ENCODE measurements at regions not wholly inside any gene's neighbourhood (a gene's known extent, or its start where the extent isn't known, plus 50 kb on each side); places are given as distances from the start of the nearest gene placed in this dataset.
"Not testable (repeated sequence)": the region's sequence is repeated elsewhere in the genome, so short reads cannot be mapped to it uniquely, and the experiment has no call there.

GRCh38 chrX:121457096-121457495 lies 409.7 kb downstream of the GLUD2 start:
- no peak for DNase-seq

DNA sequence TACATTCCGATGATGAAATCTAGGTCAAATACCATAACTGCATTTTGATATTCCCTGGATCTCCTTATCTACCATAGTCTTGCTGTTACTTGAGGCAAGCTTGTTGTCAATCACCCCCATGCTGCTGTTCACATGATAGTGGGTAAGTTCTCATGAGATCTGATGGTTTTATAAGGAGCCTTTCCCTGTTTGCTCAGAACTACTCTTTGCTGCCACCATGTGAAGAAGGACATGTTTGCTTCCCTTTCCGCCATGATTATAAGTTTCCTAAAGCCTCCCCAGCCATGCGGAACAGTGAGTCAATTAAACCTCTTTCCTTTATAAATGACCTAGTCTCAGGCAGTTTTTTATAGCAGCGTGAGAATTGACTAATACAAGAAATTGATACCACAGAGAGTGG lies 432.0 kb downstream of the GLUD2 start:
- DNase-seq, result no peak

DNA sequence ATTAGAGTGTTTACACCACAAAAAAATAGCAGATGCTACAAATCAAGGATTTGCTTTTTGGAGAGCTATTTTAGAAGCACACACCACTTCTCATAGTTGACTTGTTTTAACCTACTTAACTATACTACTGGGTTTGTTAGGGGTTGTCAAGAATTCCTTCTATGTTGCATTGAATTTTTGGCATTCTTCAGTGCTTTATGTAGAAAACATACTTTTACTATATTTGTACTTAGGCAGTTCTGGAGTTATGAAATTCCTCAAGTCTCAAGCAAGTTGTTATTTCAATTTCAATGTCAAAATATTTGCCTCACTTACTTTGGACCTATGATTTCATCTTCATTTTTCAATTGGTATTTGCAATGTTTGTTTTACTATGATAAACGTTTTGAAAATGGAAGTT lies 449.6 kb downstream of the GLUD2 start:
- no peak for DNase-seq

- DNase-seq, result no peak
Measured at GRCh38 chrX:121504153-121504552, 456.7 kb downstream of the GLUD2 start.

GRCh38 chrX:121546317-121546716 lies 498.9 kb downstream of the GLUD2 start:
- no peak for DNase-seq

DNA sequence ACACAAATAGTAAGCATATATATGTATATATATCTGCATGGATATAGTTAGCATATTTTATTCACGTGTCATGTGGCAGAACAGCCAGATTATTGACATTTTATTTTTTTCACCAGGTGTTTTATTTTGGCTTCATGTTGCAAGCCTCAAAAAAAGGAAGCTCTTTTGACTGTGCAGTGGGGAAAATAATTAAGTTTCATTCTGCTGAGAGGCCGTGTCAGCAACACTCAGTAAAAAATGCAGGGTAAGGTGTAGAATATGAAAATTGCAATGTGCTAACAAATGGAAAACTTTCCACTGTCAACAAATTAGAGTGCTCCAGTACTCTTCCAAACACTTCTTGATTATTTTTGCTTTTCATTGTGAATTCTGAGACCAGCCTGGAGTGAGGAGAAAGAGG lies 511.5 kb downstream of the GLUD2 start:
- no peak for DNase-seq

GRCh38 chrX:121562616-121563015 lies 515.2 kb downstream of the GLUD2 start:
- DNase-seq, result no peak

- DNase-seq, result no peak
Measured at GRCh38 chrX:121569609-121570008, 522.2 kb downstream of the GLUD2 start.

- DNase-seq, result no peak
Measured at GRCh38 chrX:121570072-121570841, 522.8 kb downstream of the GLUD2 start.

GRCh38 chrX:121571333-121571732 lies 523.9 kb downstream of the GLUD2 start:
- DNase-seq, result no peak

DNA sequence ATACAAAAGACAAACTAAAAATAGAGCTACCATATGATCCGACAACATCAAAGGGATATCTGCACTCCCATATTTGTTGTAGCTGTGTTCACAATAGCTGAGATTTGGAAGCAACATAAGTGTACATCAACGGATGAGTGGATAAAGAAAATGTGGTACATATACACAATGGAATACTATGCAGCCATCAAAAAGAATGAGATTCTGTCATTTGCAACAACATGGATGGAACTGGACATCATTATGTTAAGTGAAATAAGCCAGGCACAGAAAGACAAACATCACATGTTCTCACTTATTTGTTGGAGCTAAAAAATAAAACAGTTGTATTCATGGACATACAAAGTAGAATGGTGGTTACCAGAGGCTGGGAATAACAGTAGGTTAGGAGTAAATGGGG lies 527.0 kb downstream of the GLUD2 start:
- not testable (repeated sequence) for DNase-seq

DNA sequence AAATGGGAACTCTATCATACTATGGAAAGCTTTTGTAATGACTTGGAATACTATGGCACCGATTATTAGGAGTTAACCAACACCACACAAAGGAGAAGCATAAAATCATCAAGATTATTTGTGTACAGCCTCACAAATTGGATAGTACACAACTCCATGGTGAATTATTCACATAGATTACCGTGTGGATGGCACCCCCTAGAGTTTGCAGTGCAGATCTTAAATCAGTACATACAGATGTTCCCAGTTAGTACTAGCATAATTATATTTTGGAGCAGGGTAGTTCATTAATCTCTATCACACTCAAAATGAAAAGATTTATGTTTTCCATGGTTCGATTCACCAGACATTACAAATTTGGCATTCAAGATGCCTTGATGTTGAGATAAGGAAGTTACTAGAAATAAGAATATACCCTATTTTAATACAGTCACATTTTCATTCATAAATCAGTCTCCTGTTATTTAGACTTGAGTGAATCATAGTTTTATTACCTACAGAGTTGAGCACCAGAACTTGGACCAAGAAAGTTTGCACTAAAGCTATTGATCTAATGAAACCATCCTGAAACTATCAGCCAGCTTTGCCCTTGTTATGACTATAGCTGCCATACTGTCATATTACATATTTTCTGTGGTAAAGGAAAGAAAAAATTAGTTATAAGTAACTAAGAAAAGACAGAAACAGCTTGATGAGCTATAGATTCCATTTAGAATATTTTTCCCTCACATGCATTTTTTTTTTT lies 531.8 kb downstream of the GLUD2 start:
- no peak for DNase-seq

GRCh38 chrX:121581885-121582284 lies 534.5 kb downstream of the GLUD2 start:
- DNase-seq, result no peak

DNA sequence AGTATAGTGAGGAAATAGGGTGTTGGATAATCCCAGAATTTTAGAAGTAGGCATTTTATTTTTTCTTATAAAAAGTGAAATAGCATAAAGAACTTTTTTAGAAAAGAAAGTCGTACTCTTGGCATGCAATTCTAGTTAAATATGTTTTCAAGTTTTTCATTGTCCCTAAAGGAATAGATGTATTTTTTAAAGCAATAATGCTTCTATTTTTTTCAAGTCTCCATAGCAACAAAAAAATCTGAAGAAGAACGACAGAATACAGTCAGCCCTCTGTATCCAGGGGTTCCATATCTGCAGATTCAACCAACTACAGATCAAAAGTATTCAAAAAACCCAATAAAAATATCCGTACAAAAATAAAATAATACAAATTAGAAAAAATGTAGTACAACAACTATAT lies 538.2 kb downstream of the GLUD2 start:
- no peak for DNase-seq

DNA sequence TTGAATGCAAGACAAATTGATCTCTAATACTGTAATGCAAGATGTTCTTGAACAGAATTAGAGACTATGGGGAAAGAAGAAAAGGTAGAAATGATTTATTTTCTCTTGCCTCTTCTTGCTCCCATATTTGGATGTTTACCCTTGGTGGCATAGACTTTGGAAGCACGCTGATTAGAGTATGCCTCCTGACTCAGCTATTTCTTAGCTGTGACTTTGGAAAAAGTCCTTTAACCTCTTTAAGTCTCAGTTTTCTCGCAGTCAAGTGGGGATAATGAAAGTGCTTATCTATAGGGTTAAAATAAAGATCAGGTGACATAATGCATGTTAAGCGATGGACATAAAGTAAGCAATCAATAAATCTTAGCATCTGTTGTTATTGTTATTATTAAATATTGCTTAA lies 545.5 kb downstream of the GLUD2 start:
- no peak for DNase-seq

DNA sequence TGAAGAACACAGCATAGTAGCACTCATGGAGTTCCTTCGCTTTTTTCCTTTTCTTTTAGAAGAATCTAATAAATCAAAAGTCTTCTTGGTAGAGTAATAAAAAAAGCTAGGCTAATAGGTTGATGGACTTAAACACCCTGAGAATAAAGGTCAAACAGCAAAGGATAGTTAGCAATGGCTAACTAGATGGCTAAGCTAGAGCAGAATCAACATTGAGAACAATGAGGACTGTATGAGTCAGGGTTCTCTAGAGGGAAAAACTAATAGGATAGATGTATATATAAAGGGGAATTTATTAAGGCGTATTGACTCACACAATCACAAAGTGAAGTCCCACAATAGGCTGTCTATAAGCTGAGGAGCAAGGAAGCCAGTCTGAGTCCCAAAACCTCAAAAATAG lies 550.9 kb downstream of the GLUD2 start:
- no peak for DNase-seq

DNA sequence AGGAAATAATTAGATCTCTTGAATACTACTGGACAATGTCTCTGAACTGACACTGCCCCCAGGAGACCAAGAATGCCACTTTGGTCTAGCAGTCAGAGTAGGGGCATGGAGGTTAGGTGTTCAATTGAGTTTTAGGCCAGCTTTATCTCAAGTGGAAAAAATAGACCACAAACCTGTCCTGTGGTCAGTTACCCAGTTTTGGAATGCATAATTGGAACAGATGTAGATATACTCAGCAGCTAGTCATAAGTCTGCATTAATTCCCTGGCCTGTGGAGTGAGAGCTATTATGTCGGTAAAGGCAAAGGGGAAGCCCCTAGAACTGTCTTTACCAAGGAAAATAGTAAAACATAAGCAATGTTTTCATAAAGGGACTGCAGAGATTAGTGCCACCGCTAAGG lies 587.7 kb downstream of the GLUD2 start:
- no peak for DNase-seq

GRCh38 chrX:121639781-121640180 lies 592.4 kb downstream of the GLUD2 start:
- no peak for DNase-seq

DNA sequence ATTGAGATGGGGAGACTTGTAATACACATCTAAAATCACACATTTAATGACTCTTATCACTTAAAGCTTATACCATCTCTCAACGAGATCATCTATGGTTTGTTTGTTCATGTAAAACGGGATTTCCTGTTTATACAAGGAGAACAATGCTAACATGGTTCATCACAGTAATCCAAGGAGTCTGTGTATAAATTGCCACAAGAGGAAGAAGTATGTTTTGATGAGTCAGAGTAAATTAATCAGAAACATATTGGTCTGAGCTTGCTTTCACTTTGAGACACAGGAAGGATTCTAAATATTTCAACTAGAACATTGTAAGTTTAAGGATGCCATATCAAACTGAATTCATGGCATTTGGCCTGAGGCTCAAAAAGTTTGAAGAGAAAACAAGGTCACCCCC lies 594.1 kb downstream of the GLUD2 start:
- no peak for DNase-seq

DNA sequence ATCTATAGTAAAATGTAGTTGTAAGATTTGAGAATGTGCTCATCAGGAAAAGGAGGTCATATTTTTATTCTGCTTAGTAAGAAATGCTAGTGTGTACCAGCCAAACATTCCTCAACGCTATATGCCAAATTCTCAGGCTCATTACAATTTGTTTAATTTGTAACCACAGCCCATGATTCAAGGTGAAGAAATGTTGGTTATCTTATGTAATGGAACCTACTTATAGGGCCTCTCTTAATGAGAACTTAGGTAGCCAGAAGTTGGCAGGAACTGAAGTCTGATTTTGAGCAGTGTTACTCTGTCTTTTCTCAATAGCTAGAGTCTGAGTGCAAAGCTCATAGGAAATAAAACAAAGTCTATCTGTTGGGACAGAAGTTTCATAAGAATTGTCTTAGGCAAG lies 595.0 kb downstream of the GLUD2 start:
- no peak for DNase-seq

DNA sequence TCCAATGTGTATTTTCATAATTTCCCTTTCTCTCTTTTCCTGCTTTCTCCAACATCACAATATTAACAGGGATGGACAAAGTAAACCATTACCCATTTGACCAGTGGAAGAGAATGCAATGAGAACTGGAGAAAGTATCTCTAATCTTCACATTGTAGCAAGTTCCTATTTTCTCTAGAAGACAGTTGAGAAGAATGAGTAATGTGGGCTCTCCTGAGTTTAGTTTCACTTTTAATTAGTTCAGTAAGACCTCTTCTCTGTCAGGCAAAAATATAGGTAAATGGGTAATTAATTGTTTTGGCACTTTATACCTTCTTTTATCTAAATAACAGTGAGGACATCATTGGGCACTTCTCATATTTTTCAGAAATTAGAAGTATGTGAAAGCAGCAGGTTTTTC lies 602.0 kb downstream of the GLUD2 start:
- DNase-seq, result no peak

- DNase-seq, result no peak
Measured at GRCh38 chrX:121655276-121655675, 607.9 kb downstream of the GLUD2 start.

DNA sequence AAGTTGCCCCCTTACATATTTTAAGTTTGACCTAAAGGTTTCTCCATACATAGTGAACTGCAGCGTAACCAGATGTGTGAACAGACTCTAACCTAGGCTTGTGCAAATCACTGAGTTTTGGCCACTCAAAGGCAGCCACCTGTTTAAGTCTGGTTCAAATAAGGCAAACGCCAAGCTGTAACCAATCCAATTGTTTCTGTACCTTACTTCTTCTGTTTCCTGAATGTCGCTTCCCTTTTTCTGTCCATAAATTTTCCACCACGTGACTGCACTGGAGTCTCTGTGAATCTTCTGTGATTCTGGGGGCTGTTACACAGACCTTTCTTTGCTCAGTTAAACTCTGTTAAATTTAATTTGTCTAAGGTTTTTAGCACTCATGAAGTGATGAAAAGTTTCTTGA lies 618.8 kb downstream of the GLUD2 start:
- DNase-seq, result no peak

DNA sequence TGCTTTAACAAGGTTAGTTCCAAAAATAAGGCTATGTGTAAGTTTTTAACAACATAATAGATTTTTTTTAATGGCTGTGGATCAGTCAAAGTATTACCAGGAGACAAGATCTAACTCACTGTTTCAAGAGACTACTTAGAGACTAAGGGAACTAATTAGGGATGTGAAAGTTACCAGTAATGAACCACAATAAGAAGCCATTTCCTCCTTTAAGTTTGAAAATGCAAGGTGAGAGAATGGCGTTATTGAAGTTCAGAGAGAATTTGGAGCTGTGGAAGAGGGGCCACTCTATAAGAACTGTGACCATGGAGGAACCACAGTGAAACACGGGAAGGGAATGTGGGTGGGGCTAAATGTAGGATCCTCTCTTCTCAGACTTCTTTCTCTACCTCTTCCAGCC lies 624.2 kb downstream of the GLUD2 start:
- DNase-seq, result no peak

- DNase-seq, result not testable (repeated sequence)
Measured at GRCh38 chrX:121709236-121709635, 661.8 kb downstream of the GLUD2 start.

Measured in GDM1 (cell line).